ENCODE measurements at regions not wholly inside any gene's neighbourhood (a gene's known extent, or its start where the extent isn't known, plus 50 kb on each side); places are given as distances from the start of the nearest gene placed in this dataset.
"Not testable (repeated sequence)": the region's sequence is repeated elsewhere in the genome, so short reads cannot be mapped to it uniquely, and the experiment has no call there.

GRCh38 chr12:131445184-131445774 is 265.6 kb upstream of the SFSWAP start:
- no peak for TF ChIP-seq CTCF (IDR thresholded peaks at IDR 0.05; ENCODE audit: low read depth, low read length)
- no peaks in the 10 kb centered on the region for H3K27me3 ChIP-seq
- H3K4me3 ChIP-seq (ENCODE audit: low read depth, low read length) = no peak overlapping the region
- no peaks in the 10 kb centered on the region for H3K36me3 ChIP-seq
- DNase-seq = no peak
- H3K9me3 ChIP-seq = no peaks in the 10 kb centered on the region
- no peaks in the 10 kb centered on the region for H3K4me1 ChIP-seq

- no peaks in the 10 kb centered on the region for H3K27me3 ChIP-seq
- H3K9me3 ChIP-seq = no peaks in the 10 kb centered on the region
- H3K4me3 ChIP-seq (ENCODE audit: low read depth, low read length) = no peak overlapping the region
- H3K4me1 ChIP-seq = no peaks in the 10 kb centered on the region
- no peak for TF ChIP-seq CTCF (IDR thresholded peaks at IDR 0.05; ENCODE audit: low read depth, low read length)
- no peaks in the 10 kb centered on the region for H3K36me3 ChIP-seq
- no peak for DNase-seq
Observed at GRCh38 chr12:131445795-131446194, 265.1 kb upstream of the SFSWAP start.

DNA sequence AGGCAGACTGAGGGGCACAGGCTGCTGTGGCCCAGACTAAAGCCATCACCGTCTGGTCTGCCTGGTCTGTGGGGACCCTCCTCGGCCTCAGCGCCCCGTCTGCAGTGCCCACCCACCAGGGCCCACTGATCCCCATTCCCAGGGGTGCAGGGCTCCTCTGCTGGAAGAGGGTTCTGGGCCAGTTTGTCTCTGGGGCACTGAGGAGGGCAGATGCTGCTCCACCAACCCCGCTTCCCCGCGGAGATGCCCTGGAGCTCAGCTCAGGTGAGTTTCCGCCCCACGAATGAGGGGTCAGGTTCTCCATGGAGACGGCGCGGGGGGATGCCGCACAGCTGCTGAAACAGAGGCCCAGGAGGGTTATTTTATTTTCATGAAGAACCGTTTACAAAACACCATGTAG is 263.3 kb upstream of the SFSWAP start:
- H3K9me3 ChIP-seq; H3K4me1 ChIP-seq; DNase-seq; H3K4me3 ChIP-seq (ENCODE audit: low read depth, low read length); H3K27me3 ChIP-seq; H3K36me3 ChIP-seq: not testable (repeated sequence)

- no peak for DNase-seq
- no peaks in the 10 kb centered on the region for H3K4me1 ChIP-seq
- H3K4me3 ChIP-seq (ENCODE audit: low read depth, low read length) = no peak overlapping the region
- no peaks in the 10 kb centered on the region for H3K27me3 ChIP-seq
- H3K9me3 ChIP-seq = no peaks in the 10 kb centered on the region
- H3K36me3 ChIP-seq = no peaks in the 10 kb centered on the region
- TF ChIP-seq CTCF (IDR thresholded peaks at IDR 0.05; ENCODE audit: low read depth, low read length) = no peak
Observed at GRCh38 chr12:131448254-131448795, 262.6 kb upstream of the SFSWAP start.

- DNase-seq = no peak
- Histone ChIP-seq H3K27me3 (no peaks in the 10 kb centered on the region), H3K4me3 (ENCODE audit: low read depth, low read length) (no peak overlapping the region), H3K36me3 (no peaks in the 10 kb centered on the region), H3K4me1 (no peaks in the 10 kb centered on the region), H3K9me3 (no peaks in the 10 kb centered on the region)
- TF ChIP-seq CTCF (IDR thresholded peaks at IDR 0.05; ENCODE audit: low read depth, low read length) = no peak
Observed at GRCh38 chr12:131449027-131449426, 261.9 kb upstream of the SFSWAP start.

GRCh38 chr12:131452444-131452860 is 258.4 kb upstream of the SFSWAP start:
- Histone ChIP-seq H3K9me3 (no peaks in the 10 kb centered on the region), H3K36me3 (no peaks in the 10 kb centered on the region), H3K4me1 (no peaks in the 10 kb centered on the region), H3K4me3 (ENCODE audit: low read depth, low read length) (no peak overlapping the region), H3K27me3 (no peaks in the 10 kb centered on the region)
- DNase-seq = peak; percentile 56
- TF ChIP-seq CTCF (IDR thresholded peaks at IDR 0.05; ENCODE audit: low read depth, low read length) = peak; percentile 75

All from BE2C (cell line).